ENCODE measurements at regions not wholly inside any gene's neighbourhood (a gene's known extent, or its start where the extent isn't known, plus 50 kb on each side); places are given as distances from the start of the nearest gene placed in this dataset.

DNA sequence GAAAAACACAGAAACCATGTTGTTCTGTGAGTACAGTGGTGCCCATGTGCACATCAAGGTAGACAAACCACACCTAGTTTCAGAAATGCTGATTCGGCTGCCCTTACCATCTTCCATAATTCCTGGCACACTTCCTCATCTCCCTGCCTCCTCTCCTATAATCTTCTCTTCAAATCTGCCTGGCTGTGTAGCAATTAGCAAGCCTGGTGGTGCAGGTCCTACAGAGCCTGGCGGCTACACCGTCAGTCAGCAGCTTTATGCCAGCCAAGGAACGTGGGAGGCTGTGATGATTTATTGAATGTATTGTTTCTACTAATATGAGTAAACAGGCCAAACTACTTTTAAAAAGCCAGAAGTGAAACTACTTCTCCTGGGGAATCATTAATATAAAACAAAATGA is 106.8 kb downstream of the SEMA6D start:
- TF ChIP-seq CTCF (IDR thresholded peaks at IDR 0.05) = no peak

- TF ChIP-seq CTCF (IDR thresholded peaks at IDR 0.05) = no peak
Observed at GRCh38 chr15:47829667-47830066, 112.4 kb downstream of the SEMA6D start.

GRCh38 chr15:47834093-47834492 is 116.8 kb downstream of the SEMA6D start:
- no peak for TF ChIP-seq CTCF (IDR thresholded peaks at IDR 0.05)

DNA sequence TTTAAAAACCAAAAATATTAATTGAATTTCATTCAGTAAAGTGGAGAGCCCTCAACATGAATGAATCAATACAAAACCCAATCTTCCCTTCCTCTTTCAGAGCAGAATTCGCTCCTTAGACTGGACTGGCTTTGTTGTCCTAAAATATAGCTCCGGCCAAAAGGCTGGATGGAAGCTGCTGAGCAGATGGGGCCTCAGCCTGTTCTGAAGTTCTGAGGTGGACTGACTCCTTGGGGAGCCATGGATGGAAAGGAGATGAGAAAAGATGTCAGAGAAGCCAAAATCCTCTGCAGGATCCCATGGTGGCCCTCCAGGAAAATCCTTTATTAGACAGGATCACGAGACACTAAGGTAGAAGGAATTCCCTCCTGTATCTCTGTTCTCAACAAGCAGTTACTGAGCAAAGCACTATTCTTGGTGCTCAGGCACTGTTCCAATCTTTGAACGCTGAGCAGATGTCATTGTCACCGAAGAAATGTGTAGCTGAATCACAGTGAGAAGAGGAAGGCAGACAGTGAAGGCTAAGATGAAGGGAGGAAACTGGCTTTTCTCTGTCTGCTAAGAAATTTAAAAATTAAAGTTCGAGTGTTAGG is 122.0 kb downstream of the SEMA6D start:
- no peak for TF ChIP-seq CTCF (IDR thresholded peaks at IDR 0.05)

- TF ChIP-seq CTCF (IDR thresholded peaks at IDR 0.05) = no peak
Observed at GRCh38 chr15:47843124-47843663, 125.9 kb downstream of the SEMA6D start.

- TF ChIP-seq CTCF (IDR thresholded peaks at IDR 0.05) = no peak
Observed at GRCh38 chr15:47844437-47844836, 127.1 kb downstream of the SEMA6D start.

- TF ChIP-seq CTCF (IDR thresholded peaks at IDR 0.05) = no peak
Observed at GRCh38 chr15:47846128-47846868, 129.0 kb downstream of the SEMA6D start.
